ENCODE measurements at regions not wholly inside any gene's neighbourhood (a gene's known extent, or its start where the extent isn't known, plus 50 kb on each side); places are given as distances from the start of the nearest gene placed in this dataset.

GRCh38 chrX:150234126-150234525 is 129.0 kb upstream of the MAMLD1 start:
- H3K27ac ChIP-seq = no peak overlapping the region
- TF ChIP-seq CTCF (conservative IDR thresholded peaks at IDR 0.05) (no peak), ZFX (IDR thresholded peaks at IDR 0.05) (no peak)

- H3K27ac ChIP-seq = no peak overlapping the region
- TF ChIP-seq ZFX (IDR thresholded peaks at IDR 0.05) = no peak
- TF ChIP-seq CTCF (conservative IDR thresholded peaks at IDR 0.05) = no peak
These were observed 126.8 kb upstream of the MAMLD1 start for GRCh38 chrX:150236327-150236726.

- TF ChIP-seq CTCF (conservative IDR thresholded peaks at IDR 0.05) (no peak), ZFX (IDR thresholded peaks at IDR 0.05) (no peak)
- H3K27ac ChIP-seq = no peak overlapping the region
These were observed 124.3 kb upstream of the MAMLD1 start for GRCh38 chrX:150238632-150239382.

- TF ChIP-seq ZFX (IDR thresholded peaks at IDR 0.05) (no peak), CTCF (conservative IDR thresholded peaks at IDR 0.05) (no peak)
- H3K27ac ChIP-seq = no peak overlapping the region
These were observed 123.0 kb upstream of the MAMLD1 start for GRCh38 chrX:150239946-150240642.

GRCh38 chrX:150240643-150240970 is 122.5 kb upstream of the MAMLD1 start:
- H3K27ac ChIP-seq = no peak overlapping the region
- TF ChIP-seq ZFX (IDR thresholded peaks at IDR 0.05) (no peak), CTCF (conservative IDR thresholded peaks at IDR 0.05) (no peak)

GRCh38 chrX:150253959-150254620 is 109.0 kb upstream of the MAMLD1 start:
- TF ChIP-seq CTCF (conservative IDR thresholded peaks at IDR 0.05) = no peak
- no peak for TF ChIP-seq ZFX (IDR thresholded peaks at IDR 0.05)
- H3K27ac ChIP-seq = no peak overlapping the region

- TF ChIP-seq CTCF (conservative IDR thresholded peaks at IDR 0.05) (no peak), ZFX (IDR thresholded peaks at IDR 0.05) (no peak)
- H3K27ac ChIP-seq = no peak overlapping the region
These were observed 108.2 kb upstream of the MAMLD1 start for GRCh38 chrX:150254909-150255308.

Data from C4-2B (cell line).